Natural killer cell treated with Interleukin-12 subunit alpha and Interleukin-12 subunit beta and Interleukin-15 and Interleukin-18, amount 100 ng/mL, for 72 hours (primary cell): ENCODE measurements at regions not wholly inside any gene's neighbourhood (a gene's known extent, or its start where the extent isn't known, plus 50 kb on each side); places are given as distances from the start of the nearest gene placed in this dataset.

Experiments
- ATAC-seq, 2 donors: fragments of 150-1000 bp; cut with Tn5 transposase in 1 of 2; sonication (Bioruptor Pico), chemical (Tn5 transposase) in 1 of 2; 2 replicates each; pipeline ENCODE4 v1.10.0; 2021
- DNase-seq: peaks from one replicate; pipeline ENCODE4 v3.0.0; 2022; ENCODE audit warnings: low spot score
- H3K27ac Mint-ChIP-seq, 2 donors: 1 replicate in 1 of 2; 2 replicates in 1 of 2; pipeline ENCODE4 v1.8.0; 2022; ENCODE audit warnings: mixed read lengths in 2 of 2, mild to moderate bottlenecking in 1 of 2, moderate library complexity in 1 of 2
- H3K27me3 Mint-ChIP-seq, 2 donors: 1 replicate in 1 of 2; 2 replicates in 1 of 2; pipeline ENCODE4 v1.8.0; 2022; ENCODE audit warnings: mixed read lengths in 2 of 2
- H3K36me3 Mint-ChIP-seq: one replicate; pipeline ENCODE4 v1.8.0; 2022; ENCODE audit warnings: mixed read lengths
- H3K4me1 Mint-ChIP-seq, 2 donors: 1 replicate in 1 of 2; 2 replicates in 1 of 2; pipeline ENCODE4 v1.8.0; 2022; ENCODE audit warnings: low read depth in 2 of 2, mixed read lengths in 2 of 2, mild to moderate bottlenecking in 1 of 2
- H3K4me3 Mint-ChIP-seq: one replicate; pipeline ENCODE4 v1.8.0; 2022; ENCODE audit warnings: mixed read lengths
- H3K9me3 Mint-ChIP-seq: 2 replicates; pipeline ENCODE4 v1.8.0; 2022; ENCODE audit warnings: mixed read lengths

DNA sequence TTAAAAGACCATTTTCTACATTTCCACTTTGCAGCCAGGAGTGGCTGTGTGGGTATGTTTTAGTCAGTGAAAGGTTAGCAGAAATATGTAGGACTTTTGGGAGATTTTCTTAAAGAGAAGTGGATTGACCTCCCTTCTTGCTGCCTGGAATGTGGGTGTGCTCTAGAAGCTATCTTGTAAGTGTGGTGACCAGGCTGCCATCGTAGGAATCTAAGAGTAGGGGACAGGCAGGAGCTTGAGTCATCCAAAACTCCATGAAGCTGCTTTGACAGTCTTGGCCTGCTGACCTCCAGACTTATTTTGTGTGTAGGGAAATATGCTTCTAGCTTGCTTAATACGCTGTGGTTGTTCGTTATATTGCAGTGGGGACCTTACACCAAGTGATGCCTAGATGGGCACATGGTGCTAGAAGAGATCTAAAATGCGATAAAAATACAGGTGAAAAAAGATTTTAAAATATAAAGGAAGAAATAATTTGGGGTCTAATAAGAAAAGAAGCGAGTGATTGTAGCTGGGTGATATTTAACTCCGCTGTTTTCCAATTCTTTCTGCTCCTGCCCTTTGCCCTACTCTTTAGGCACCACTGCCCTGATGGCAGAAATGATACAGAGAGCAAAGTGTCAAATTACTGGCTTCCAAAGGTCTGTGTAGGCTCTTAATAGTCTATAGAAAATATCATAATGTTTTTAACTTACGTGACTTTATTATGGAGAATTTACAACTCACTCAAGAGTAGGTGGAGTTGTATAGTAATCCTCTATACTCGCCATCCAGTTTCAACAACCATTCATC is 298.2 kb upstream of the ZNF608 start:
- Mint-ChIP-seq H3K4me1 (no peaks in the 10 kb centered on the region), H3K27me3 (peaks cover 6% of the 10 kb centered on the region in 2 donors), H3K27ac (no peak overlapping the region), H3K9me3 (peaks cover 4% of the 10 kb centered on the region), H3K4me3 (no peak overlapping the region), H3K36me3 (no peaks in the 10 kb centered on the region)
- ATAC-seq (no peak), DNase-seq (no peak)

DNA sequence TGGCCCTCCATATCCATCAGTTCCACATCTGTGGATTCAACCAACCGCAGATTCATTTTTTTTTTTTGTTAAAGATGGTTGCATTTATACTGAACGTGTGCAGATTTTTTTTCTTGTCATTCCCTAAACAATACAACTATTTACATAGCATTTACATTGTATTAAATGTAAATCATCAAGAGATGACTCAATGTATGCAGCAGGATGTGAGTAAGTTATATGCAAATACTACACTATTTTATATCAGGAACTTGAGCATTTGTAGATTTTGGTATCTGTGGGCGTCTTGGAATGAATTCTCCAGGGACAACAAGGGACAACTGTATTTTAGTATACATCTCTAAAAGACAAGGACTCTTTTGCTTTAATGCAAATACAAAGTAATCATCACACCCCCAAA is 299.2 kb upstream of the ZNF608 start:
- H3K27me3 Mint-ChIP-seq: peaks cover 6% of the 10 kb centered on the region in 2 donors

DNA sequence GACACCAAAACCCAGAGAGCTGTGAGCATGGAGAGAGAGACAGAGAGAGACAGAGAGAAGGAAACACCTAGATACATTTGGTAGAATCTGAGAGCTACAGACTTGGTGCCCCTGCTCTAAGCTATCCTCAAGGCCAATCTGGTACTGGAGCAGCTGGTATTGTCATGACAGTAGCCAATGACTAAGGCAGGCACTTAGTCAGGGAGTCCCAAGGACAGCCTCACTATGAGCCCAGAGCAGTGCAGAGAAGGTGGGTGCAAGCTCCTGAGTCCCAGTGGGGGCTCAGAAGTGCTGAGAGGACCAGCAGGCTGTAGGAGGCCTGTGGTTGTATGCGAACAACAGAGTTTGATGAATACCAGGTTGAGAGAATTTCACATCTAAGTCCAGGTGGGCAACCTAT is 300.4 kb upstream of the ZNF608 start:
- Mint-ChIP-seq H3K9me3 (peaks cover 4% of the 10 kb centered on the region), H3K4me1 (no peaks in the 10 kb centered on the region), H3K27me3 (peaks cover 6% of the 10 kb centered on the region in 2 donors), H3K27ac (peak overlapping the region in 1 of 2 donors; percentile 29), H3K36me3 (no peaks in the 10 kb centered on the region), H3K4me3 (no peak overlapping the region)
- no peak for ATAC-seq
- no peak for DNase-seq

More for the DNA sequence above, 299.2 kb upstream of the ZNF608 start:
- no peak overlapping the region for H3K4me3 Mint-ChIP-seq
- no peaks in the 10 kb centered on the region for H3K36me3 Mint-ChIP-seq
- no peak overlapping the region for H3K27ac Mint-ChIP-seq
- no peaks in the 10 kb centered on the region for H3K4me1 Mint-ChIP-seq
- DNase-seq: no peak
- H3K9me3 Mint-ChIP-seq: peaks cover 4% of the 10 kb centered on the region
- no peak for ATAC-seq

DNA sequence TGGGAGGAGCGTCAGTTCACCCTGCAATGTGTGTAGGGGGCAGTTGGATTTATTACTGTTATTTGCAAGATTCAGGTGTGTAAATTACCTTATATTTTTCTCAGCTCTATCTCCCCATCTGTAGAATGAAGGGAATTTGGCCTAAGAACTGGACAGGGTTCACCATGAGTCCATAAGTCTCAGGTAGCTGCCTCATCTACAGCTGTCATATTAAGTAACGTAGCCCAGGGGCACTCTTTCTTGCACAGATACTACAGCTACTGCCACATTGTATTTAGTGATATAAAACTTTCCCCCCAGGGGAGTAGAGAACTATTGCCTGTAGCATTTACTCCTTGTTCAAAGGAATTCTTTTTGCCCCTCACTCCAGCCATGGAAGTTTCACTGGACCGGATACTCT is 301.4 kb upstream of the ZNF608 start:
- H3K27me3 Mint-ChIP-seq: peaks cover 6% of the 10 kb centered on the region in 2 donors
- no peak overlapping the region for H3K4me3 Mint-ChIP-seq
- no peaks in the 10 kb centered on the region for H3K36me3 Mint-ChIP-seq
- H3K9me3 Mint-ChIP-seq: peaks cover 4% of the 10 kb centered on the region
- no peak for ATAC-seq
- DNase-seq: no peak
- no peak overlapping the region for H3K27ac Mint-ChIP-seq
- H3K4me1 Mint-ChIP-seq: no peaks in the 10 kb centered on the region

DNA sequence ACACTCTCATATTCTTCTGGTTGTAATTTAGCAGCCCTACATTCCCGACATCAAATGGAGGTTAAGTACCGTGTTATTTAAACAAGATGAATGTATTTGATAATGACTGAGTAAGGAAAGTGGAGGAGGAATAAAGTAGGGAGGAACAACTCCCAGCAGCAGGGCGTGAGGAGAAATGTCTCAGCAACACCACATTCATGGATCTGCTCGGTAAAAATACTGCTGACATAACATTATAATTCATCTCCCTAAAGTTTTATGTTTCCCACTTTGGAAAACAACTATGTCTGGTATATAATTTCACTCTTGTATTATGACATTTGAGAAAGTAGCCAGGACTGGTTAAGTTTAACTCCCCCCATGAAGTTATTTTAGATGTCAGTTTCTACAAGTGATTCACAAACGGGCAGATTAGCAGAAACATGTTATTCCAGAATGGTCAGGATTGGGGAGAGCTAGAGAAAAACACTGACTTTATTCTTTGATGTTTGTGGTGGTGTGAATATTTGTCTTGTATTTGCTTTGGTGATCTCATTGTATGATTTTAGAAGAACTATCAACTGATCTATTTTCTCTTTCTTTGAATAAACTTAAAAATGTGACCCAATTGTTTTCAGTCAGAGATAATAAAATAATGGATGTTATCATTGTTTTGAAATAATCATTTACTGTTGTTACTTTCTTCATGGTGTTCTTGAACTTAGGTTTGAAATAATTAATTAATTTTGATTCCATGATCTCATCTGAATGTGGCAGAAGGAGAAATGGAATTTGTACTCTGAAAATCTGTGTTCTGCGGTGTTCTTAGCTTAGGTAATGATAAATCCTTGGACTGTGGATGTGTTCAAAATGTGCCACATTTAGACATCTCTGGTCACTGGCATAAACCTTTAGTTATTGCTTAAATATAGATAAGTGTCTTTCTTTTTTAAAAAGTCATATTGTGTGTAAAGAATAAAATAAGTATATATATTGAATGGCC is 303.6 kb upstream of the ZNF608 start:
- H3K27ac Mint-ChIP-seq: no peak overlapping the region
- no peaks in the 10 kb centered on the region for H3K27me3 Mint-ChIP-seq
- no peak for DNase-seq
- ATAC-seq: no peak
- peaks cover 4% of the 10 kb centered on the region for H3K9me3 Mint-ChIP-seq
- H3K36me3 Mint-ChIP-seq: no peaks in the 10 kb centered on the region
- H3K4me1 Mint-ChIP-seq: no peaks in the 10 kb centered on the region
- no peak overlapping the region for H3K4me3 Mint-ChIP-seq

DNA sequence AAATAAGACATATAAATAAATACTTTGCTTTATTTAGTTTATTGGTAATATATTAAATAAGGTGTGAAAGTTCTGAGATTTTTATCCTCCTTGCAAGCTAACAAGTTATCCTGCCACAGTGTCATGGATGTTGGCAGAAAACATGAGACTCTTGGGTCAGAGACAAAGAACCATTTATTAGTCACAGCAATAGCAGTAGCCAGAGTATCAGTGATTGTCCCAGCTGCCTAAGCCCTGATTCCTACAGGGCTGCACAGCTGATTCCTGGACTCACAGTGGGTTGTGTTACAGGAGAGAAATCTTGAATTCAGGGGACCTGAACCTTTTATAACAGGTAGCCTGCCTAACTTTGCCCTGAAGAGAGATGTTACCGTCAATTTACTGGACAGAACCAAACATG is 304.5 kb upstream of the ZNF608 start:
- peaks cover 4% of the 10 kb centered on the region for H3K9me3 Mint-ChIP-seq
- H3K36me3 Mint-ChIP-seq: no peaks in the 10 kb centered on the region
- no peak overlapping the region for H3K27ac Mint-ChIP-seq
- H3K27me3 Mint-ChIP-seq: no peaks in the 10 kb centered on the region
- DNase-seq: no peak
- no peak for ATAC-seq
- no peaks in the 10 kb centered on the region for H3K4me1 Mint-ChIP-seq
- no peak overlapping the region for H3K4me3 Mint-ChIP-seq

DNA sequence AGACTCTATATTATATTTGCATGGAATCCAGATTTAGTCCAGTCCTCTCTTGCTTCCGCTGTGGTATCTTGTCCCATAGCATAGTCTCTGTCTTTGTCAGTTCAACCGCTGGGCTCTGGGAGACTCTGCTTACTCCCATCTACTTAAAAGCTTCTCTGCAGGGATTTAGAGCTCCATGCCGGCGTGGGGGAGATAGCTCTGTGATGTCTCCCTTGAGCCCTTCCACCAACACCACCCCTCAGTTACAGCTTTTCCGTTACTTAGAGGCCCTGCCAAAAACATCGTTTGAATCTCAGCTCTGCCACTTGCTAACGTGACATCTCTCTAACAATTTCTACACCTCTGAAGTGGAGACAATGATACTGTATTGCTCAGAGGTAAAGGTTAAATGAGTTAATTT is 306.1 kb upstream of the ZNF608 start:
- no peaks in the 10 kb centered on the region for H3K4me1 Mint-ChIP-seq
- no peaks in the 10 kb centered on the region for H3K36me3 Mint-ChIP-seq
- no peaks in the 10 kb centered on the region for H3K27me3 Mint-ChIP-seq
- H3K9me3 Mint-ChIP-seq: no peaks in the 10 kb centered on the region
- ATAC-seq (no peak), DNase-seq (no peak)
- no peak overlapping the region for H3K4me3 Mint-ChIP-seq
- no peak overlapping the region for H3K27ac Mint-ChIP-seq

DNA sequence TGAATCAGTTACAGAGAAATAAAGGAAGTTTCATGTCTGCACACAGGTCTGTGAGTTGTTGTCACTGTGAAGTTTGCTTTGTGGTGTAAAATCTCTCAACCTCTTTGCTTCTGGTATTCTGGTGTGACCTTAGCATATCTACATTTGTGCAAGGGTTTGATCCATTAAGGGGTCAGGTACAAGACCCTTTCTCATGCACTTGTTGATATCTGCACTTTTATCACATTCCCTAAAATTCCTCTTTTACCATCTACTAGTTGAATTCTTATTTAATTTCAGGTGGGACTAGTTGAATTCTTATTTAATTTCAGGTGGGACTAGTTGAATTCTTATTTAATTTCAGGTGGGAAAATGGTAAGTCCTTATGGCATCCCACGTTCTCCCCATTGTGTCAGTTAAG is 306.7 kb upstream of the ZNF608 start:
- no peak overlapping the region for H3K27ac Mint-ChIP-seq
- ATAC-seq (no peak), DNase-seq (no peak)
- H3K27me3 Mint-ChIP-seq: no peaks in the 10 kb centered on the region
- H3K4me3 Mint-ChIP-seq: no peak overlapping the region
- H3K36me3 Mint-ChIP-seq: no peaks in the 10 kb centered on the region
- H3K4me1 Mint-ChIP-seq: no peaks in the 10 kb centered on the region
- no peaks in the 10 kb centered on the region for H3K9me3 Mint-ChIP-seq

DNA sequence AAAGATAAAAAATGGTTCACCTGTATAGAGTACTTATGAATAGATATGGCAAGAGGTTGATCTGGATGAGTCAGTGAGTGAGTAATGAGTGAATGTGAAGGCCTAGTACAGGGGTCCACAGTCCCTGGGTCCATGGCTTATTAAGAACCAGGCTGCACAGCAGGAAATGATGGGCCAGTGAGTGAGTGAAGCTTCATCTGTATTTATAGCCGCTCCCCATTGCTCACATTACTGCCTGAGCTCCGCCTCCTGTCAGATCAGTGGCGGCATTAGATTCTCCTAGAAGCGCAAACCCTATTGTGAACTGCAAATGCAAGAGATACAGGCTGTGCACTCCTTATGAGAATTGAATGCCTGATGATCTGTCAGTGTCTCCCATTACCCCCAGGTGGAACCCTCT is 307.7 kb upstream of the ZNF608 start:
- Mint-ChIP-seq H3K4me1 (no peaks in the 10 kb centered on the region), H3K27me3 (no peaks in the 10 kb centered on the region), H3K4me3 (no peak overlapping the region), H3K36me3 (no peaks in the 10 kb centered on the region), H3K27ac (no peak overlapping the region), H3K9me3 (no peaks in the 10 kb centered on the region)
- DNase-seq (no peak), ATAC-seq (no peak)

DNA sequence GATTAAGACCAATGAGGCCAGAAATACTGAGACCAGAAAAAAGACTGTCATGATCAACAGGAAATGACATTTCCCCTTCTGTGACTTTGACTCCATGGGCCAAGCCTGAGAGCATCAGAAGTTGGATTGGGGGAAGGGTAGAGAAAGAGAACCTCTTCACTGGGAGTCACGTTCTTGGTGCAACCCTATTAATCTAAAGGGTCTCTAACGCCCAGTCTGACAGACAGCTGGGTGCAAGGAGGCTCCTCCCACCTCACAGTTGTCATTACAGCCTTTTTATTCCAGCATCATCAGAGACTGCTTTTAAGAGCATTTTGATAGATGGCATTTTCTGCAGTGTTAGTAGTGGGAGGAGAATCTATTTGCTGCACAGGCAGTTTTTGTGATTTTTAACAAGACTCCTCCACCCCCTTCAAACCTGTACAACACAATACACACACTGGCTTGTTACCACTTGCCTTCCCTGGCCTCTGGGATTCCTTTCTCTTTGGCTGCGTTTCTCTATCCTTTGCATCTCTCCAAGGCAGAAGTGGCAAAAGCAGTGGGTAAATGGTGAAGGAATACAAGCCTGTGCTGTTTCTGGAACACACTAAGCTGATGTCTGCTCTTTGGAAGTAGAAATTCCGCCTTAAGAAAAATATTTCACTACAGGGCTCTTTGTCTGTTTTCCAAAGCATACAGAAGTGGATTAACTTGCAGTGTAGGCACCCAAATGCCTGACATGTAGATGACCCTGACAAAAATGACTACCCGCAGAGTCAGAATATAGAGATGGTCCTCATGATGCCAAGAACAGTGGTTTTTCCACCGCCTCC is 310.4 kb upstream of the ZNF608 start:
- DNase-seq (no peak), ATAC-seq (no peak)
- H3K4me3 Mint-ChIP-seq: no peak overlapping the region
- peaks cover 0 to 2% of the 10 kb centered on the region in 2 donors for H3K27me3 Mint-ChIP-seq
- H3K9me3 Mint-ChIP-seq: no peaks in the 10 kb centered on the region
- no peaks in the 10 kb centered on the region for H3K36me3 Mint-ChIP-seq
- no peaks in the 10 kb centered on the region for H3K4me1 Mint-ChIP-seq
- no peak overlapping the region for H3K27ac Mint-ChIP-seq

DNA sequence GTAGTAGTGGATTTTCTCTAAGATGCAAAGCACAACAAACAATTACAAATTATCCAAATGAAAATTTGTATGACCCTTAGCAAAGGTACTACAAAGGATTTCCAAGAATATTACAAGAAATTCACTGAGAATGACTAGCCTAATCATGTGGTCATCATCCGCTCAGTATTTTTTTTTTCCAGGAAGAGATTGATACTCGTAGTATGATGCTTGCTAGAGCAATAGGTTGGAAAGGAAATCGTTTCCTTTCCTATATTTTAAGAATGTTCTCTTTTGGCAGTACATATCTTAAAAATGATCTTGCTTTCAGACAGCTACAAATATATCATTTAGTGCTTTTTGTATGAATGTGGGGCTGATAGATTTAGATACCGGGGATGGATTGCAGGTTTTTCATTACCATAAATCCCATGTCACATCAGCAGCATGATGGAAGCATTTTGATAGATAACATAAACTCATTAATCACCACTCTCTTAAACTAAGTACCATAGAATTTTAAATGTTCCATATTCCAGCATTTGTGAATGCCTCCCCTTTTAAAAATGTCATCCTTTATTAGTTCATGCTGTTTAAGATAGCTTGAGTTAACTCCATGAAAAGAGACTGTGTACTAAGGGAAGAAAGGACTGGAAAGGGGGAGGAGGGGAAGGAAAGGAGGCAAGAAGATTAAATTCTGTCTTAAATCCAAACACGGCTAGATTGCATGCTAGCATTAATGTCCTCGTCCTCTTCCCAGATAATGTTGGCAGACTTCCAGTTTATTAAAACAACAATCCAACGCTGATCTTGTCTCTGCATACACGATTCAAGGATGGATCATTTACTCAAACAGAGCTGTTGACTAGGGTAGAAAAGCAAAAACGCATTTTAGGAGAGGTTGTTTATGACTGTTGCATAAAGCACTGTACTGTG is 311.7 kb upstream of the ZNF608 start:
- Mint-ChIP-seq H3K36me3 (no peaks in the 10 kb centered on the region), H3K9me3 (no peaks in the 10 kb centered on the region), H3K4me3 (no peak overlapping the region), H3K27ac (no peak overlapping the region), H3K4me1 (no peaks in the 10 kb centered on the region), H3K27me3 (peaks cover 0 to 2% of the 10 kb centered on the region in 2 donors)
- ATAC-seq: no peak
- no peak for DNase-seq

DNA sequence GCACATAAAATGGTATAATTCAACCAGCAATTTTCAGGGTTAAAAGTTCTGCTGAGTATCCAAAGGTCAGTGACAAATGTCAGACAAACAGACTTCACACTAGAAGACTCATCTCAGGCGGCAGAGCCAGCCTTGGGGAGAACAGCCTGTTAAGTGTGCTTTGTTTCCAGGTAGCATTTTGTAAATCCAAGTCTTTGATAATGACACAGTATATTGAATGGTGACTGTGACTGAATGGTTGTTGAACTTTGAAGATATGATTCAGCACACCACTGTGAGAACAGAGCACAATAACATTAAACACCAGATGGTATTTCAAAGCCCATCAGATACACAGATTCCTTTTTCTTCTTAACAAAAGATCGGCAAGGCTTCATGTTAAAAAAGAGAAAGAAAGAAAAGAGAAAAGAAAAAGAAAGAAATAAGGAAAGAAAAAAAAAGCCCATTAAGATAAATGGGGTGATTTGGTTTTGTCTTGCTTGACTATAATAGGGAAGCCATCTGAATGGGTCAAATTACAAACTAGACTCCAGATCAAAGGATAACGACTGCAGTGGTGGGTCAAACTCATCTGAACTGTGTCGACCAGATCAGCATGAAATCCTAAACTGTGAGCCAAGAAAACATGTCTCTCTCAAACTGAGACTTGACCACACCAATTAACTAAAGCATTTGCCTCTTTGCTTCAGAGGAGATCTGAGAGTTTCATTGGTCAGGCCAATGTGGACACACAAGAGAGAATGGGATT is 313.0 kb upstream of the ZNF608 start:
- no peaks in the 10 kb centered on the region for H3K36me3 Mint-ChIP-seq
- H3K4me3 Mint-ChIP-seq: no peak overlapping the region
- no peak overlapping the region for H3K27ac Mint-ChIP-seq
- H3K27me3 Mint-ChIP-seq: peaks cover 0 to 4% of the 10 kb centered on the region in 2 donors
- H3K4me1 Mint-ChIP-seq: no peaks in the 10 kb centered on the region
- DNase-seq (no peak), ATAC-seq (no peak)
- H3K9me3 Mint-ChIP-seq: no peaks in the 10 kb centered on the region
